ENCODE measurements at regions not wholly inside any gene's neighbourhood (a gene's known extent, or its start where the extent isn't known, plus 50 kb on each side); places are given as distances from the start of the nearest gene placed in this dataset.
"Not testable (repeated sequence)": the region's sequence is repeated elsewhere in the genome, so short reads cannot be mapped to it uniquely, and the experiment has no call there.

DNA sequence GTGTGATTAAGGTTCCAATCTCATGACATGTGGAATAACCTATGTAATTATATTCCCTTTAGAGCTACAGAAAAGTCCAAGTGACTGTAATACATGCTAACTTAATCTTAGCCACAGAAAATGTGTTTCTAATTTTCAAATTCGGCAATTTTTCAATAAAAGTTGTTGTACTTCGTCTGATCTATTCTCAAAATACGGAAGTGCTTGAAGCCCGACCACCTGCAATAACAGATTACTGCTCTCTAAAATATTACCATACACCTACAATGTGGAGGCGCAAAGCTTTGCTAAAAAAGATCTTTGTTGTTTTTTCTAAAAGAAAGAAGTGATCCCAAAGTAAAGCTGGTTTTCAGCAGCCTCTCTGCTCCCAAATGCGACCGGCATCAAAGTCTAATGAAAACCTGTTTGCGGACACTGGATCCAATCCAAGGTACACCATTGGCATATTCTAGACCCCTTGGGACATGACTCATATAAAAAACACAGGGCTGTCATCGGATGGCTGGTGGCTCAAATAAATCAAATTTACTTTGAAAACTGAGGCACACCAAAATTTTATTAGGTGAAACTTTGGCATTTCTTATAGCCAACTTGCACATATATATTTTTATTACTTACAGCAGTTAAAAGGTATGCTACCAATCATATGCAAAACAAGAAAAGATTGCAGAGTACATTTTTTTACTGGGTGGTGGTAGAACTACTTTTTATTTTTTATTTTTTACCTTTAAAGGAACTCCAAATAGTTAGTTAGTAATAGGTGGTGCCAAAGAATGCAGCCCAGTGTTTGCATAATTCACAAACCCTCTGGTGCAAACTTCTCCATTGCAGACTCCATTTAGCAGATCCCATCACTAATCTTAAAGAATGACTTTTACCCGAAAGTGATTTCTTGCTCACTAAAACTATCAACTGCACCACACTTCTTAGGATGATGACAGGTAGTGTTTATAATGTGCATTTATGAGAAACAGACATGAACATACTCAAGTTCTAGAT lies 118.7 kb upstream of the TBX18 start:
- no peaks in the 10 kb centered on the region for H3K36me3 ChIP-seq (ENCODE audit: control insufficient read depth in 4 of 4, insufficient read depth in 3 of 4, low read depth in 1 of 4, low read length in 3 of 4)
- H3K9me3 ChIP-seq (ENCODE audit: control insufficient read depth in 4 of 4, low read length in 3 of 4), result no peaks in the 10 kb centered on the region
- TF ChIP-seq, protein P1, sequence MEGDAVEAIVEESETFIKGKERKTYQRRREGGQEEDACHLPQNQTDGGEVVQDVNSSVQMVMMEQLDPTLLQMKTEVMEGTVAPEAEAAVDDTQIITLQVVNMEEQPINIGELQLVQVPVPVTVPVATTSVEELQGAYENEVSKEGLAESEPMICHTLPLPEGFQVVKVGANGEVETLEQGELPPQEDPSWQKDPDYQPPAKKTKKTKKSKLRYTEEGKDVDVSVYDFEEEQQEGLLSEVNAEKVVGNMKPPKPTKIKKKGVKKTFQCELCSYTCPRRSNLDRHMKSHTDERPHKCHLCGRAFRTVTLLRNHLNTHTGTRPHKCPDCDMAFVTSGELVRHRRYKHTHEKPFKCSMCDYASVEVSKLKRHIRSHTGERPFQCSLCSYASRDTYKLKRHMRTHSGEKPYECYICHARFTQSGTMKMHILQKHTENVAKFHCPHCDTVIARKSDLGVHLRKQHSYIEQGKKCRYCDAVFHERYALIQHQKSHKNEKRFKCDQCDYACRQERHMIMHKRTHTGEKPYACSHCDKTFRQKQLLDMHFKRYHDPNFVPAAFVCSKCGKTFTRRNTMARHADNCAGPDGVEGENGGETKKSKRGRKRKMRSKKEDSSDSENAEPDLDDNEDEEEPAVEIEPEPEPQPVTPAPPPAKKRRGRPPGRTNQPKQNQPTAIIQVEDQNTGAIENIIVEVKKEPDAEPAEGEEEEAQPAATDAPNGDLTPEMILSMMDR (IDR thresholded peaks at IDR 0.05; ENCODE audit: low read depth, low read length, missing input control), result no peak
- TF ChIP-seq FOXA2 (IDR thresholded peaks at IDR 0.05) (no peak), FOXA1 (IDR thresholded peaks at IDR 0.05) (no peak), NR2F2 (IDR thresholded peaks at IDR 0.05) (no peak), GABPA (IDR thresholded peaks at IDR 0.05 in 1 of 2, conservative IDR thresholded peaks at IDR 0.05 in 1 of 2) (no peak), SP1 (IDR thresholded peaks at IDR 0.05) (peak; percentile 60), HNF4G (IDR thresholded peaks at IDR 0.05) (no peak), JUND (IDR thresholded peaks at IDR 0.05) (peak; percentile 51 to 76), TAF1 (conservative IDR thresholded peaks at IDR 0.05) (no peak), EGR1 (IDR thresholded peaks at IDR 0.05; ENCODE audit: low read depth in 2 of 2) (no peak), YY1 (IDR thresholded peaks at IDR 0.05) (peak; percentile 30), HNF4A (conservative IDR thresholded peaks at IDR 0.05) (peak; percentile 72 to 75), RAD21 (IDR thresholded peaks at IDR 0.05) (peak; percentile 15 to 19), RXRA (IDR thresholded peaks at IDR 0.05) (no peak)
- TF ChIP-seq, protein P2, sequence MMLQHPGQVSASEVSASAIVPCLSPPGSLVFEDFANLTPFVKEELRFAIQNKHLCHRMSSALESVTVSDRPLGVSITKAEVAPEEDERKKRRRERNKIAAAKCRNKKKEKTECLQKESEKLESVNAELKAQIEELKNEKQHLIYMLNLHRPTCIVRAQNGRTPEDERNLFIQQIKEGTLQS (IDR thresholded peaks at IDR 0.05), result no peak
- TF ChIP-seq, protein P3, sequence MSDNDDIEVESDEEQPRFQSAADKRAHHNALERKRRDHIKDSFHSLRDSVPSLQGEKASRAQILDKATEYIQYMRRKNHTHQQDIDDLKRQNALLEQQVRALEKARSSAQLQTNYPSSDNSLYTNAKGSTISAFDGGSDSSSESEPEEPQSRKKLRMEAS (IDR thresholded peaks at IDR 0.05), result no peak
- TF ChIP-seq, protein P4, sequence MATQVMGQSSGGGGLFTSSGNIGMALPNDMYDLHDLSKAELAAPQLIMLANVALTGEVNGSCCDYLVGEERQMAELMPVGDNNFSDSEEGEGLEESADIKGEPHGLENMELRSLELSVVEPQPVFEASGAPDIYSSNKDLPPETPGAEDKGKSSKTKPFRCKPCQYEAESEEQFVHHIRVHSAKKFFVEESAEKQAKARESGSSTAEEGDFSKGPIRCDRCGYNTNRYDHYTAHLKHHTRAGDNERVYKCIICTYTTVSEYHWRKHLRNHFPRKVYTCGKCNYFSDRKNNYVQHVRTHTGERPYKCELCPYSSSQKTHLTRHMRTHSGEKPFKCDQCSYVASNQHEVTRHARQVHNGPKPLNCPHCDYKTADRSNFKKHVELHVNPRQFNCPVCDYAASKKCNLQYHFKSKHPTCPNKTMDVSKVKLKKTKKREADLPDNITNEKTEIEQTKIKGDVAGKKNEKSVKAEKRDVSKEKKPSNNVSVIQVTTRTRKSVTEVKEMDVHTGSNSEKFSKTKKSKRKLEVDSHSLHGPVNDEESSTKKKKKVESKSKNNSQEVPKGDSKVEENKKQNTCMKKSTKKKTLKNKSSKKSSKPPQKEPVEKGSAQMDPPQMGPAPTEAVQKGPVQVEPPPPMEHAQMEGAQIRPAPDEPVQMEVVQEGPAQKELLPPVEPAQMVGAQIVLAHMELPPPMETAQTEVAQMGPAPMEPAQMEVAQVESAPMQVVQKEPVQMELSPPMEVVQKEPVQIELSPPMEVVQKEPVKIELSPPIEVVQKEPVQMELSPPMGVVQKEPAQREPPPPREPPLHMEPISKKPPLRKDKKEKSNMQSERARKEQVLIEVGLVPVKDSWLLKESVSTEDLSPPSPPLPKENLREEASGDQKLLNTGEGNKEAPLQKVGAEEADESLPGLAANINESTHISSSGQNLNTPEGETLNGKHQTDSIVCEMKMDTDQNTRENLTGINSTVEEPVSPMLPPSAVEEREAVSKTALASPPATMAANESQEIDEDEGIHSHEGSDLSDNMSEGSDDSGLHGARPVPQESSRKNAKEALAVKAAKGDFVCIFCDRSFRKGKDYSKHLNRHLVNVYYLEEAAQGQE (IDR thresholded peaks at IDR 0.05), result no peak
- TF ChIP-seq, protein P5, sequence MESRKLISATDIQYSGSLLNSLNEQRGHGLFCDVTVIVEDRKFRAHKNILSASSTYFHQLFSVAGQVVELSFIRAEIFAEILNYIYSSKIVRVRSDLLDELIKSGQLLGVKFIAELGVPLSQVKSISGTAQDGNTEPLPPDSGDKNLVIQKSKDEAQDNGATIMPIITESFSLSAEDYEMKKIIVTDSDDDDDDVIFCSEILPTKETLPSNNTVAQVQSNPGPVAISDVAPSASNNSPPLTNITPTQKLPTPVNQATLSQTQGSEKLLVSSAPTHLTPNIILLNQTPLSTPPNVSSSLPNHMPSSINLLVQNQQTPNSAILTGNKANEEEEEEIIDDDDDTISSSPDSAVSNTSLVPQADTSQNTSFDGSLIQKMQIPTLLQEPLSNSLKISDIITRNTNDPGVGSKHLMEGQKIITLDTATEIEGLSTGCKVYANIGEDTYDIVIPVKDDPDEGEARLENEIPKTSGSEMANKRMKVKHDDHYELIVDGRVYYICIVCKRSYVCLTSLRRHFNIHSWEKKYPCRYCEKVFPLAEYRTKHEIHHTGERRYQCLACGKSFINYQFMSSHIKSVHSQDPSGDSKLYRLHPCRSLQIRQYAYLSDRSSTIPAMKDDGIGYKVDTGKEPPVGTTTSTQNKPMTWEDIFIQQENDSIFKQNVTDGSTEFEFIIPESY (IDR thresholded peaks at IDR 0.05), result no peak
- H3K4me3 ChIP-seq (ENCODE audit: low read depth in 1 of 3, low read length in 3 of 3), result peak overlapping the region in 2 of 3 donors; percentile 37 to 52
- H3K27me3 ChIP-seq (ENCODE audit: control insufficient read depth in 4 of 4, insufficient read depth in 4 of 4, low read length in 3 of 4), result no peaks in the 10 kb centered on the region
- peak overlapping the region; percentile 31 to 63 for H3K27ac ChIP-seq (ENCODE audit: low read depth in 1 of 2, low read length in 2 of 2)
- DNase-seq (ENCODE audit: low spot score), result no peak
- WGBS, result 62% methylated on average over 10 of the region's 10 CpGs
- H3K9ac ChIP-seq (ENCODE audit: low read depth in 1 of 2, low read length in 2 of 2), result peak overlapping the region; percentile 27 to 83
- peaks cover 0 to 4% (median 0%) of the 10 kb centered on the region in 4 donors for H3K4me1 ChIP-seq (ENCODE audit: control insufficient read depth in 4 of 4, insufficient read depth in 4 of 4, low read length in 3 of 4)

DNA sequence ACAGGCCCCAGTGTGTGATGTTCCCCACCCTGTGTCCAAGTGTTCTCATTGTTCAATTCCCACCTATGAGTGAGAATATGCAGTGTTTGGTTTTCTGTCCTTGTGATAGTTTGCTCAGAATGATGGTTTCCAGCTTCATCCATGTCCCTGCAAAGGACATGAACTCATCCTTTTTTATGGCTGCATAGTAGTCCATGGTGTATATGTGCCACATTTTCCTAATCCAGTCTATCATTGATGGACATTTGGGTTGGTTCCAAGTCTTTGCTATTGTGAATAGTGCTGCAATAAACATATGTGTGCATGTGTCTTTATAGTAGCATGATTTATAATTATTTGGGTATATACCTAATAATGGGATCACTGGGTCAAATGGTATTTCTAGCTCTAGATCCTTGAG lies 115.0 kb upstream of the TBX18 start:
- not testable (repeated sequence) for H3K36me3 ChIP-seq (ENCODE audit: control insufficient read depth in 4 of 4, insufficient read depth in 3 of 4, low read depth in 1 of 4, low read length in 3 of 4); H3K9ac ChIP-seq (ENCODE audit: low read depth in 1 of 2, low read length in 2 of 2); DNase-seq (ENCODE audit: low spot score); H3K9me3 ChIP-seq (ENCODE audit: control insufficient read depth in 4 of 4, low read length in 3 of 4); H3K4me3 ChIP-seq (ENCODE audit: low read depth in 1 of 3, low read length in 3 of 3); H3K27ac ChIP-seq (ENCODE audit: low read depth in 1 of 2, low read length in 2 of 2); H3K27me3 ChIP-seq (ENCODE audit: control insufficient read depth in 4 of 4, insufficient read depth in 4 of 4, low read length in 3 of 4)
- peaks cover 0 to 10% (median 6%) of the 10 kb centered on the region in 4 donors for H3K4me1 ChIP-seq (ENCODE audit: control insufficient read depth in 4 of 4, insufficient read depth in 4 of 4, low read length in 3 of 4)
